ENCODE measurements at regions not wholly inside any gene's neighbourhood (a gene's known extent, or its start where the extent isn't known, plus 50 kb on each side); places are given as distances from the start of the nearest gene placed in this dataset.
"Not testable (repeated sequence)": the region's sequence is repeated elsewhere in the genome, so short reads cannot be mapped to it uniquely, and the experiment has no call there.

DNA sequence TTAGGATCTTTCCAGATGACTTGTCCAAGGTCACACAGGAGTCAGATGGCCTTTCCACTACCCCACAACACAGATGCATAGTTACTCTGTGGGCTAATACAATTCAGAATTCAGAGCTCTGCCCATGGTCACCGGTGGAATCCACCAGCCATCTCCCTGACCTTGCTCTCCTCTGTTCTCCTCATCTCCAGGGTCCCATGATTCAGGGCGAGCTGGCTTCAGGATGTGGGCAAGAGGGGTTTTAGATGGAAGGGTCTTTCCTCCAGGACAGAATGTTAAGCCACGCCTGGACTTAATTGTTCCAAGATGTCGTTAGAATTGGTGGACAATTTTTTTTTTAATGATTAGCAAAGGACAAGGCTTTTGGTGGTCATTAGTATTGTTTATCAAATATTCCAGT is 81.7 kb upstream of the LARP1 start:
- TF ChIP-seq, protein P1, sequence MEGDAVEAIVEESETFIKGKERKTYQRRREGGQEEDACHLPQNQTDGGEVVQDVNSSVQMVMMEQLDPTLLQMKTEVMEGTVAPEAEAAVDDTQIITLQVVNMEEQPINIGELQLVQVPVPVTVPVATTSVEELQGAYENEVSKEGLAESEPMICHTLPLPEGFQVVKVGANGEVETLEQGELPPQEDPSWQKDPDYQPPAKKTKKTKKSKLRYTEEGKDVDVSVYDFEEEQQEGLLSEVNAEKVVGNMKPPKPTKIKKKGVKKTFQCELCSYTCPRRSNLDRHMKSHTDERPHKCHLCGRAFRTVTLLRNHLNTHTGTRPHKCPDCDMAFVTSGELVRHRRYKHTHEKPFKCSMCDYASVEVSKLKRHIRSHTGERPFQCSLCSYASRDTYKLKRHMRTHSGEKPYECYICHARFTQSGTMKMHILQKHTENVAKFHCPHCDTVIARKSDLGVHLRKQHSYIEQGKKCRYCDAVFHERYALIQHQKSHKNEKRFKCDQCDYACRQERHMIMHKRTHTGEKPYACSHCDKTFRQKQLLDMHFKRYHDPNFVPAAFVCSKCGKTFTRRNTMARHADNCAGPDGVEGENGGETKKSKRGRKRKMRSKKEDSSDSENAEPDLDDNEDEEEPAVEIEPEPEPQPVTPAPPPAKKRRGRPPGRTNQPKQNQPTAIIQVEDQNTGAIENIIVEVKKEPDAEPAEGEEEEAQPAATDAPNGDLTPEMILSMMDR (IDR thresholded peaks at IDR 0.05; ENCODE audit: insufficient read depth, low read depth, low read length): no peak
- no peak for DNase-seq (ENCODE audit: low read depth)
- H3K4me3 ChIP-seq (ENCODE audit: low read depth, low read length): no peak overlapping the region

DNA sequence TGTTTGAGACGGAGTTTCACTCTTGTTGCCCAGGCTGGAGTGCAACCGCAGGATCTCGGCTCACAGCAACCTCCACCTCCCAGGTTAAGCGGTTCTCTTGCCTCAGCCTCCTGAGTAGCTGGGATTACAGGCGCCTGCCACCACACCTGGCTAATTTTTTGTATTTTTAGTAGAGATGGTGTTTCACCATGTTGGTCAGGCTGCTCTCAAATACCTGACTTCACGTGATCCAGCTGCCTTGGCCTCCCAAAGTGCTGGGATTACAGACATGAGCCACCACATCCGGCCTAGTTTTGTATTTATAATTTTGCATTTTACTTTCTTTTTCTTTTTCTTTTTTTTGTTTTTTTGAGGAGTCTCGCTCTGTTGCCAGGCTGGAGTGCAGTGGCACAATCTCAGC is 85.3 kb upstream of the LARP1 start:
- DNase-seq (ENCODE audit: low read depth); H3K4me3 ChIP-seq (ENCODE audit: low read depth, low read length): not testable (repeated sequence)

DNA sequence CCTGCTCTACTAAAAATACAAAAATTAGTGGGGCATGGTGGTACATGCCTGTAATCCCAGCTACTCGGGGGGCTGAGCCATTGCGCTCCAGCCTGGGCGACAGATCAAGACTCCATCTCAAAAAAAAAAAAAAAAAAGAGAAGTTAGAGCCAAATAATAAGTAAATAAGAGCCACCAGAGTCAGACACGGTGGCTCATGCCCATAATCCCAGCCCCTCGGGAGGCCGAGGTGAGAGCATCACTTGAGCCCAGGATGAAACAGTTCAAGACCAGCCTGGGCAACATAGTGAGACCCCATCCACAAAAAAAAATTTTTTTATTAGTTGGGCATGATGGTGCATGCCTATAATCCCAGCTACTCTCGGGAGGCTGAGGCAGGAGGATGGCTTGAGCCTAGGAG is 85.8 kb upstream of the LARP1 start:
- no peak overlapping the region for H3K4me3 ChIP-seq (ENCODE audit: low read depth, low read length)
- TF ChIP-seq, protein P1 (IDR thresholded peaks at IDR 0.05; ENCODE audit: insufficient read depth, low read depth, low read length): no peak
- no peak for DNase-seq (ENCODE audit: low read depth)

DNA sequence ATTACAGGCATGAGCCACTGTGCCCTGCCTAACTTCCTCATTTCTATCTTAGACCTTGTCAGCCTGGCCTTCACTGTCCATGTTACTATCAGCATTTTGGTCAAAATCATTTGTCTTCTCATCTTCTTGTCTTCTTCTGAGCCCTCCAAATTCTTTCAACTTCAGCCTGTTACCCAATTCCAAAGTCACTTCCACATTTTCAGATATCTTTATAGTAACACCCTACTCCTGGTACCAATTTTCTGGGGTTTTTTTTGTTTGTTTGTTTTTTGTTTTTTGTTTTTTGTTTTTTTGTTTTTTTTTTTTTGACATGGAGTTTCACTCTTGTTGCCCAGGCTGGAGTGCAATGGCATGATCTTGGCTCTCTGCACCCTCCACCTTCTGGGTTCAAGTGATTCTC is 90.3 kb upstream of the LARP1 start:
- no peak overlapping the region for H3K4me3 ChIP-seq (ENCODE audit: low read depth, low read length)
- no peak for DNase-seq (ENCODE audit: low read depth)
- TF ChIP-seq, protein P1 (IDR thresholded peaks at IDR 0.05; ENCODE audit: insufficient read depth, low read depth, low read length): no peak

DNA sequence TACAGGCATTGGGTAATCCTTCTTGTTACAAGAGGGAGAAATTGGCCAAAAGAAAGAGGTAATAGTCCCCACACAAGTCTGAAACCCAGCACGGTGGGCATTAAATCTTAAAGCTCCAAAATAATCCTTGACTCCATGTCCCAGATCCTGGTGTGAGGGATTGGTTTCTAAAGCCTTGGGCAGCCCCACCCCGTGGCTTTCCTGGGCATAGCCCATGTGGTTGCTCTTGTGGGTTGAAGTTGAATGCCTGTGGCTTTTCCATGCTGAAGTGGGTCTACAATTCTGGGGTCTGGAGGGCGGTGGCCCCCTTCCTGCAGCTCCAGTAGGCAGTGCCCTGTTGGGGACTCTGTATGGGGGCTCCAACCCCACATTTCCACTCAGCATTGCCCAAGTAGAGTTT is 91.8 kb upstream of the LARP1 start:
- no peak overlapping the region for H3K4me3 ChIP-seq (ENCODE audit: low read depth, low read length)
- TF ChIP-seq, protein P1 (IDR thresholded peaks at IDR 0.05; ENCODE audit: insufficient read depth, low read depth, low read length): no peak
- no peak for DNase-seq (ENCODE audit: low read depth)

DNA sequence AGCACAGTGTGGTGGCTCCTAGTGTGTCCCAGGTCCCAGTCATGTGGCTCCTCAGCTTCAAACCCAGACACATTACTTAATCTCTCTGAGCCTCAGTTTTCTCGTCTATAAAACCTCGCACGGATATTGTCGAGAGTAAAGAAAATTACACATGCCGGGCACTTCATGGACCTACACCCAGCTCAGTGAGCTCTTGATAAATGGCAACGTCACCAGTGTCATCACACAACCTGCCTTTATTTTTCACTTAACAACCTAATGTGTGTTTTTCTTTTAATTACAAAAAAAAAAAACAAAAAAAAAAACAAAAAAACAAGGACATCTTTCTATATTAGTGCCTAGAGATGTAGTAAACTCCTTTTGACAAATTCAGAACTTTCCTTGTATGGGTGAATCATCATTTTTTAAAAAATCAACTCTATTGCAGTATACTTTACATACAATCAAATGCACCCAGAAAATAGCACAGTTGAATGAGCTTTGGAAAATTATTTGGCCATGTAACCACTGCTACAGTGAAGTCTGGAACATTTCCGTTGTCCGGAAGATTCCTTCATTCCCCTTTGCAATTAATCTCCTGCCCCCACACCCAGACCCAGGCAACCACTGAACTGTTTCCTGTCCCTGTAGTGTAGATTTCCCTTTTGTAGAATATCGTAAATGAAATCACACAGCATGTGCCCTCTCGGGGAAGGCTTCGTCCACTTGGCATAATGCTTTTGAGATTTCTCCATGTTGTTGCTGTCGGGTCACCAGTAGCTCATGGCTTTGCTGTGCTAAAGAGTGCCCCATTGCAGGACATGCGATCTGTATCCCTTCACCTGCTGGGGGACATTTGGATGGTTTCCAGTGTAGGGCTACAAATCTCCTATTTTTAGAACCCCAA is 100.4 kb upstream of the LARP1 start:
- peak; percentile 47 for DNase-seq (ENCODE audit: low read depth)
- peak overlapping the region; percentile 2 for H3K4me3 ChIP-seq (ENCODE audit: low read depth, low read length)
- TF ChIP-seq, protein P1 (IDR thresholded peaks at IDR 0.05; ENCODE audit: insufficient read depth, low read depth, low read length): no peak

DNA sequence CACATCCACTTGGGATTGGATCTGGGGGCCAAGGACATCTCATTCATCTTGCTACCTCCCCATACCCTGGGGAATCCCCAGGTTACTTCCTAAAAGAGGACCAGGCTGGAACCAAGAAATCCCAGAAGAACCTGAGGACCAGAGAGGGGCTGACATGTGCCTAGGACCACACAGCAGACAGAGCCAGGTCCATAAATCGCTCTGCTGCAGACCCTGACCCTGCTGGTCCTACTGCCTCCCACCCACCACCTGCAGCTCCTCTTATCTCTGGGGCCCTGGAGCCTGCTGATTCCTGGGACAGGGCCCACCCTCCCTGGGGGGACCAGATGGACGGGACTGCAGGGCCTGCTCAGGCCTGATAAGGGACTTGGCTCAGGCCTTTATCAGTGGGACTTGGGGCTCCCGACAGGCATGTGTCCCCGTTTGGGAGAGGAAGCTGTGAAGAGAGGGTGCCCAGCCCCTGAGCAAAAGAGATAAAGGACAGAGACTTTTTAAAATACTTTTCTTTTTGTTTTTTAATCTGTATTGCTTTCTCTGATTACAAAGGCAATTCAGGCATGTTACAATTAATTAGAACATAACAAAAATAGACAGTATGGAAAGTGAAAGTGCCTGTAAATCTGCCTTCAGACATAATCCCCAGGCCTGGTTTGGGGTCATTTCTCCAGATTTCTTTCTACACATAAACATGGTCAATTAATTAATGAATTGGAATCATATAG is 101.3 kb upstream of the LARP1 start:
- DNase-seq (ENCODE audit: low read depth): no peak
- H3K4me3 ChIP-seq (ENCODE audit: low read depth, low read length): peak overlapping the region; percentile 2
- TF ChIP-seq, protein P1 (IDR thresholded peaks at IDR 0.05; ENCODE audit: insufficient read depth, low read depth, low read length): no peak
